Neural crest cell (in vitro differentiated cells): ENCODE measurements at regions not wholly inside any gene's neighbourhood (a gene's known extent, or its start where the extent isn't known, plus 50 kb on each side); places are given as distances from the start of the nearest gene placed in this dataset.

Experiments
- DNase-seq: peaks from one replicate; pipeline ENCODE4 v3.0.0; 2021; ENCODE audit warnings: low read depth, mixed read lengths, low spot score
- H3K27ac Mint-ChIP-seq: one replicate; pipeline ENCODE4 v1.8.0; 2021; ENCODE audit warnings: mild to moderate bottlenecking, mixed read lengths; ENCODE audit not compliant: unreplicated experiment
- H3K27me3 Mint-ChIP-seq: 2 replicates; pipeline ENCODE4 v1.8.0; 2021; ENCODE audit warnings: low read depth, mild to moderate bottlenecking, mixed read lengths
- H3K36me3 Mint-ChIP-seq: 2 replicates; pipeline ENCODE4 v1.8.0; 2021; ENCODE audit warnings: low read depth, mild to moderate bottlenecking, mixed read lengths
- H3K4me1 Mint-ChIP-seq: 2 replicates; pipeline ENCODE4 v1.8.0; 2021; ENCODE audit warnings: mixed read lengths
- H3K4me3 Mint-ChIP-seq: one replicate; pipeline ENCODE4 v1.8.0; 2021; ENCODE audit warnings: mild to moderate bottlenecking, mixed read lengths
- H3K9me3 Mint-ChIP-seq: 2 replicates; pipeline ENCODE4 v1.8.0; 2021; ENCODE audit warnings: mixed read lengths
- CTCF ChIP-seq: fragments of 200-600 bp; sonication (generic); conservative IDR thresholded peaks from 2 replicates; pipeline ENCODE4 v1.5.0; 2021; ENCODE audit warnings: antibody characterized with exemption, mild to moderate bottlenecking

GRCh38 chr18:46275370-46275769, 171.2 kb downstream of the HAUS1 start:
- Mint-ChIP-seq H3K36me3 (no peaks in the 10 kb centered on the region), H3K27ac (no peak overlapping the region), H3K27me3 (no peaks in the 10 kb centered on the region), H3K4me3 (no peak overlapping the region), H3K4me1 (peaks cover 5% of the 10 kb centered on the region), H3K9me3 (no peaks in the 10 kb centered on the region)
- TF ChIP-seq CTCF = no peak
- DNase-seq = no peak

- Mint-ChIP-seq H3K27ac (no peak overlapping the region), H3K27me3 (no peaks in the 10 kb centered on the region), H3K4me3 (no peak overlapping the region), H3K36me3 (no peaks in the 10 kb centered on the region), H3K4me1 (peaks cover 10% of the 10 kb centered on the region), H3K9me3 (no peaks in the 10 kb centered on the region)
- DNase-seq = no peak
- TF ChIP-seq CTCF = no peak
Observed at GRCh38 chr18:46276748-46277147, 172.6 kb downstream of the HAUS1 start.

- Mint-ChIP-seq H3K9me3 (no peaks in the 10 kb centered on the region), H3K4me1 (peaks cover 20% of the 10 kb centered on the region), H3K27me3 (no peaks in the 10 kb centered on the region), H3K27ac (no peak overlapping the region), H3K36me3 (no peaks in the 10 kb centered on the region), H3K4me3 (no peak overlapping the region)
- no peak for DNase-seq
- no peak for TF ChIP-seq CTCF
Observed at GRCh38 chr18:46278481-46279465, 174.6 kb downstream of the HAUS1 start.

- H3K4me1 Mint-ChIP-seq = peaks cover 20% of the 10 kb centered on the region
- no peak for TF ChIP-seq CTCF
- no peaks in the 10 kb centered on the region for H3K27me3 Mint-ChIP-seq
- no peaks in the 10 kb centered on the region for H3K9me3 Mint-ChIP-seq
- H3K27ac Mint-ChIP-seq = no peak overlapping the region
- DNase-seq = no peak
- H3K36me3 Mint-ChIP-seq = no peaks in the 10 kb centered on the region
- no peak overlapping the region for H3K4me3 Mint-ChIP-seq
Observed at GRCh38 chr18:46279673-46280072, 175.5 kb downstream of the HAUS1 start.

- no peaks in the 10 kb centered on the region for H3K36me3 Mint-ChIP-seq
- no peaks in the 10 kb centered on the region for H3K27me3 Mint-ChIP-seq
- peak; percentile 96 for TF ChIP-seq CTCF
- H3K4me1 Mint-ChIP-seq = peaks cover 30% of the 10 kb centered on the region
- no peak overlapping the region for H3K27ac Mint-ChIP-seq
- H3K9me3 Mint-ChIP-seq = no peaks in the 10 kb centered on the region
- peak; percentile 83 for DNase-seq
- no peak overlapping the region for H3K4me3 Mint-ChIP-seq
Observed at GRCh38 chr18:46281185-46282176, 177.3 kb downstream of the HAUS1 start.
